Adrenal gland (tissue), 9 donors: ENCODE measurements at regions not wholly inside any gene's neighbourhood (a gene's known extent, or its start where the extent isn't known, plus 50 kb on each side); places are given as distances from the start of the nearest gene placed in this dataset.

ENCODE experiments used
- DNase-seq, 7 donors: peaks; one replicate each; pipeline ENCODE4 v3.0.0-alpha.2; 2019 to 2020
- H3K27ac ChIP-seq, 5 donors: fragments of 200-600 bp; sonication (generic) in 4 of 5; 1 replicate in 3 of 5; 2 replicates in 2 of 5; pipeline versions ENCODE4 v1.5.1 to v1.8.0; 2016 to 2020; ENCODE audit warnings: mild to moderate bottlenecking in 1 of 5
- H3K27me3 ChIP-seq: fragments of 200-600 bp; 2 replicates; pipeline ENCODE4 v1.8.0; 2021
- H3K36me3 ChIP-seq, 2 donors: fragments of 200-600 bp; replicated peaks in 1 of 2; 1 replicate in 1 of 2; 2 replicates in 1 of 2; pipeline versions ENCODE4 v1.5.1 to v1.8.0; 2018 to 2022
- H3K4me1 ChIP-seq, 2 donors: fragments of 200-600 bp; replicated peaks in 1 of 2; 1 replicate in 1 of 2; 2 replicates in 1 of 2; pipeline versions ENCODE4 v1.5.1 to v1.8.0; 2018 to 2021
- H3K4me3 ChIP-seq, 4 donors: fragments of 200-600 bp; sonication (generic) in 3 of 4; one replicate each; pipeline ENCODE4 v1.5.1; 2016 to 2018
- H3K9me3 ChIP-seq, 3 donors: fragments of 200-600 bp; sonication (generic) in 1 of 3; replicated peaks in 1 of 3; 1 replicate in 2 of 3; 2 replicates in 1 of 3; pipeline versions ENCODE4 v1.5.1 to v1.8.0; 2016 to 2021
- CTCF ChIP-seq, 6 experiments: fragments of 450-650 bp in 4 of 6; fragments of 200-600 bp in 2 of 6; sonication (generic) in 1 of 6; IDR thresholded peaks; 1 replicate in 5 of 6; 2 replicates in 1 of 6; pipeline versions ENCODE4 v1.5.1 to v1.8.0; 2016 to 2021; ENCODE audit warnings: antibody characterized with exemption in 6 of 6, mild to moderate bottlenecking in 2 of 6, moderate library complexity in 1 of 6
- POLR2A ChIP-seq, 2 donors: fragments of 450-650 bp; IDR thresholded peaks; one replicate each; pipeline ENCODE4 v1.6.1; 2017; ENCODE audit warnings: antibody characterized with exemption in 2 of 2, mild to moderate bottlenecking in 2 of 2, moderate library complexity in 1 of 2
- WGBS, 4 donors: extraction: QIAGEN DNeasy Blood & Tissue Kit in 2 of 4; methylation state at CpG; one replicate each; pipeline versions ENCODE4 v1.1.5 to v1.1.7; 2013 to 2017; 5-methylcytosine and 5-hydroxymethylcytosine counted together
- intact Hi-C, 2 donors: fragments of 100-400 bp; cut with DNase I; formaldehyde crosslinking; loops; one replicate each; pipeline versions ENCODE4 v1.14.1 to v1.15.0; 2022 to 2023
- donor health status: healthy with polysubstance abuse.
- donor health status: Bipolar disorder and iron deficiency.
- donor health status: DM: yes; HTN: yes; CAD: no.
- donor health status: DM: no; HTN: no; CAD: no.
- donor health status: DM: no; HTN: no; CAD: no.

DNA sequence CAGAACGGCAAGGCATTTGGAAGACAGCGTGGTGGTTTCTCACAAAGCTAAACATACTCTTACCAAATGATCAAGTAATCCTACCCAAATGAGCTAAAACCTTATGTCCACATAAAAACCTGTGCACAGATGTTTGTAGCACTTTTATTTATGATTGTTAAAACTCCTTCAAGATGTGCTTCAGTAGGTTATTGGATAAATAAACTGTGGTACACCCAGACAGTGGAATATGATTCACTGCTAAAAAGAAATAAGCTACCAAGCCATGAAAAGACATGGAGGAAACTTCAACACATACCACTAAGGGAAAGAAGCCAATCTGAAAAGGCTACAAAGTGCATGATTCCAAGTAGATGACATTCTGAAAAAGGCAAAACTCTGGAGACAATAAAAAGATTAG lies 94.2 kb downstream of the FOXD1 start:
- 78 to 86% (median 84%) methylated on average over 2 of the region's 2 CpGs for WGBS, 4 donors
- Histone ChIP-seq H3K27ac (no peak overlapping the region), H3K4me1 (no peaks in the 10 kb centered on the region), H3K36me3 (no peaks in the 10 kb centered on the region), H3K4me3 (no peak overlapping the region), H3K9me3 (no peaks in the 10 kb centered on the region), H3K27me3 (peaks cover 7% of the 10 kb centered on the region)
- intact Hi-C loops, result no loop called here
- TF ChIP-seq POLR2A (IDR thresholded peaks at IDR 0.05) (no peak), CTCF (IDR thresholded peaks at IDR 0.05) (no peak)
- DNase-seq, result no peak

GRCh38 chr5:73352649-73353230 lies 95.8 kb downstream of the FOXD1 start:
- no peak for TF ChIP-seq POLR2A (IDR thresholded peaks at IDR 0.05)
- intact Hi-C loops, result no loop called here
- H3K4me3 ChIP-seq, result no peak overlapping the region

DNA sequence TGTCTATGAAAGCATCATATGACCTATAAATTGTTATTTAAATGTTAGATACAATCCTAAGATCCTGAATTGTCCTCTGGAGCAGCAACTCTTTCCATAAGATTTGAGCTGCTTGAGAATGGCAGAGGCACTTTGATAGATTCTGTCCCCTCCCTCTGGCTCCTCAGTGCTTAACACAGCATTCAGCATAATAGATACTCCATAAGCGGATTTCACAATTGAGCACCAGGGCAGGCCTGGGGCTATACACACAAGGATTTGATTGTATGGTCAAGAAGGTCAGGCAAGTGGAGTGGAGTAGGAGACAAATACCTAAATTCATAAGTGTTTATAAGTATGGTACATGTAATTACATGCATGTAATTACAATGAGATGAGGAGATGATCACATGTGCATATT lies 96.3 kb downstream of the FOXD1 start:
- Histone ChIP-seq H3K4me1 (no peaks in the 10 kb centered on the region), H3K4me3 (no peak overlapping the region), H3K9me3 (no peaks in the 10 kb centered on the region), H3K27me3 (peaks cover 7% of the 10 kb centered on the region), H3K27ac (no peak overlapping the region), H3K36me3 (no peaks in the 10 kb centered on the region)
- 63 to 81% (median 75%) methylated on average over 1 of the region's 1 CpG for WGBS, 4 donors
- TF ChIP-seq CTCF (IDR thresholded peaks at IDR 0.05), result no peak
- TF ChIP-seq POLR2A (IDR thresholded peaks at IDR 0.05), result no peak
- intact Hi-C loops, result no loop called here
- DNase-seq, result no peak

More at GRCh38 chr5:73352649-73353230, 95.8 kb downstream of the FOXD1 start:
- DNase-seq, result no peak
- Histone ChIP-seq H3K27ac (no peak overlapping the region), H3K27me3 (peaks cover 7% of the 10 kb centered on the region), H3K36me3 (no peaks in the 10 kb centered on the region), H3K4me1 (no peaks in the 10 kb centered on the region), H3K9me3 (no peaks in the 10 kb centered on the region)

DNA sequence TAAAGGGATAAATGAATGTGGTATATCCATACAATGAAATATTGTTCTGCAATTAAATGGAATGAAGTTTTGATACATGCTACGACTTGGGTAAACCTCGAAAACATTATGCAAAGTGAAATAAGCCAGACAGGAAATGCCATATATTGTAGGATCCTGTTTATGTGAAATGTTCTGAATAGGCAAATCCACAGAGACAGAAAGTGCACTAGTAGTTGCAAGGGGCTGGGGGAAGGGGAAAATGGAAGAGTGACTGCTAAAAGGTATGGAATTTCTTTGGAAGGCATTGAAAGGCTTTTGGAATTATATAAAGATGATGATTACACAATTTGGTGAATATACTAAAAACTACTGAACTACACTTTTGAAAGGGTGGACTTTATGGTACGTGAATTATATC lies 97.0 kb downstream of the FOXD1 start:
- no peak overlapping the region for H3K27ac ChIP-seq
- H3K27me3 ChIP-seq, result peaks cover 7% of the 10 kb centered on the region
- WGBS, 4 donors, result 39 to 54% (median 49%) methylated on average over 3 of the region's 3 CpGs
- H3K9me3 ChIP-seq, result no peaks in the 10 kb centered on the region
- H3K4me1 ChIP-seq, result no peaks in the 10 kb centered on the region
- no peak for DNase-seq
- intact Hi-C loops, result no loop called here
- no peak overlapping the region for H3K4me3 ChIP-seq
- TF ChIP-seq CTCF (IDR thresholded peaks at IDR 0.05) (no peak), POLR2A (IDR thresholded peaks at IDR 0.05) (no peak)
- no peaks in the 10 kb centered on the region for H3K36me3 ChIP-seq

GRCh38 chr5:73346878-73347408 lies 101.6 kb downstream of the FOXD1 start:
- TF ChIP-seq POLR2A (IDR thresholded peaks at IDR 0.05), result no peak
- no peak for TF ChIP-seq CTCF (IDR thresholded peaks at IDR 0.05)
- 91 to 98% (median 93%) methylated on average over 1 of the region's 1 CpG for WGBS, 4 donors
- H3K9me3 ChIP-seq, result no peaks in the 10 kb centered on the region

More at GRCh38 chr5:73346878-73347408, 101.6 kb downstream of the FOXD1 start:
- no peaks in the 10 kb centered on the region for H3K36me3 ChIP-seq
- H3K27ac ChIP-seq, result no peak overlapping the region
- intact Hi-C loops, result no loop called here
- H3K4me1 ChIP-seq, result no peaks in the 10 kb centered on the region
- no peaks in the 10 kb centered on the region for H3K27me3 ChIP-seq
- no peak for DNase-seq
- no peak overlapping the region for H3K4me3 ChIP-seq
